Endothelial cell of umbilical vein (primary cell): ENCODE measurements at regions not wholly inside any gene's neighbourhood (a gene's known extent, or its start where the extent isn't known, plus 50 kb on each side); places are given as distances from the start of the nearest gene placed in this dataset.

Experiments
- BruUV-seq: library from RNA; stranded (reverse); fragments of 400-500 nt; replicated peaks from 2 replicates; lab custom pipeline; 2021; lab: Mats Ljungman, UMichigan
- CTCF ChIA-PET: fragments of 300-600, 350-600 bp; sonication (Branson Sonifier 250); formaldehyde crosslinking; loops from one replicate; lab custom pipeline; 2021; ENCODE audit warnings: antibody characterized with exemption, inconsistent platforms; lab: Charles Lee
- POLR2A ChIA-PET: fragments of 300-600, 350-600 bp; sonication (Branson Sonifier 250); formaldehyde crosslinking; loops from one replicate; lab custom pipeline; 2021; ENCODE audit warnings: antibody characterized with exemption, inconsistent platforms; lab: Charles Lee
- DNase-seq: peaks from one replicate; pipeline ENCODE4 v3.0.0-alpha.2; 2011; ENCODE audit warnings: low read depth, low spot score
- FAIRE-seq: peaks from 2 replicates; lab custom pipeline; 2011; peaks lifted over from hg19 to GRCh38; lab: Jason Lieb, UNC
- H2AFZ ChIP-seq: 2 replicates; pipeline ENCODE4 v1.6.0; 2012; ENCODE audit warnings: low read depth, low read length, control low read depth, inconsistent platforms
- H3K27ac ChIP-seq: 2 replicates; pipeline ENCODE4 v1.5.1; 2011; ENCODE audit warnings: low read depth, mild to moderate bottlenecking, control low read depth, low read length, moderate library complexity; ENCODE audit not compliant: insufficient read depth
- H3K27me3 ChIP-seq, 2 experiments: 2 replicates each; pipeline versions ENCODE4 v1.6.0 to v1.6.1; 2011; ENCODE audit warnings: low read length in 2 of 2, mixed read lengths in 1 of 2; ENCODE audit not compliant: control insufficient read depth in 2 of 2, insufficient read depth in 2 of 2
- H3K36me3 ChIP-seq, 2 experiments: 2 replicates in 1 of 2; 3 replicates in 1 of 2; pipeline ENCODE4 v1.5.1; 2011; ENCODE audit warnings: low read length in 2 of 2, mild to moderate bottlenecking in 1 of 2, moderate library complexity in 1 of 2; ENCODE audit not compliant: control insufficient read depth in 2 of 2, insufficient read depth in 2 of 2; ENCODE audit errors: extremely low read depth in 1 of 2
- H3K4me1 ChIP-seq: 3 replicates; pipeline ENCODE4 v1.5.1; 2011; ENCODE audit warnings: mild to moderate bottlenecking, low read length; ENCODE audit not compliant: control insufficient read depth, insufficient read depth; ENCODE audit errors: extremely low read depth
- H3K4me2 ChIP-seq: 2 replicates; pipeline ENCODE4 v1.6.1; 2011; ENCODE audit warnings: low read length, control low read depth, mixed read lengths; ENCODE audit not compliant: insufficient read depth
- H3K4me3 ChIP-seq, 3 experiments: fragments of 200-600 bp in 1 of 3; sonication (generic), shearing (Covaris generic) in 1 of 3; replicated peaks in 1 of 3; 2 replicates each; pipeline ENCODE4 v1.5.1; 2011 to 2016; ENCODE audit warnings: control low read depth in 3 of 3, low read length in 3 of 3, mild to moderate bottlenecking in 2 of 3, inconsistent platforms in 1 of 3, low read depth in 1 of 3, moderate library complexity in 1 of 3; ENCODE audit not compliant: insufficient read depth in 1 of 3
- H3K79me2 ChIP-seq: 2 replicates; pipeline ENCODE4 v1.6.0; 2012; ENCODE audit warnings: low read length, inconsistent platforms; ENCODE audit not compliant: control insufficient read depth, insufficient read depth
- H3K9ac ChIP-seq: replicated peaks from 2 replicates; pipeline ENCODE3; 2011; ENCODE audit warnings: low read length, control low read depth; ENCODE audit not compliant: insufficient read depth; ENCODE audit errors: extremely low read depth
- H3K9me1 ChIP-seq: replicated peaks from 3 replicates; pipeline ENCODE4 v1.6.0; 2011; ENCODE audit warnings: mild to moderate bottlenecking, low read length; ENCODE audit not compliant: control insufficient read depth, insufficient read depth; ENCODE audit errors: extremely low read depth
- H3K9me3 ChIP-seq: replicated peaks from 2 replicates; pipeline ENCODE4 v1.5.1; 2012; ENCODE audit warnings: low read length, inconsistent platforms; ENCODE audit not compliant: control insufficient read depth, insufficient read depth
- H4K20me1 ChIP-seq: replicated peaks from 2 replicates; pipeline ENCODE3; 2011; ENCODE audit warnings: mild to moderate bottlenecking, low read length; ENCODE audit not compliant: control insufficient read depth, insufficient read depth; ENCODE audit errors: extremely low read depth
- EZH2 ChIP-seq: IDR thresholded peaks from 2 replicates; pipeline ENCODE4 v1.6.1; 2012; ENCODE audit warnings: borderline replicate concordance, low read depth, mild to moderate bottlenecking, moderate library complexity, low read length, inconsistent platforms; ENCODE audit not compliant: severe bottlenecking
- FOS ChIP-seq: IDR thresholded peaks from 2 replicates; pipeline ENCODE4 v1.6.1; 2011; ENCODE audit warnings: mild to moderate bottlenecking, low read length, moderate library complexity, borderline replicate concordance; ENCODE audit not compliant: insufficient read depth
- GATA2 ChIP-seq: IDR thresholded peaks from 2 replicates; pipeline ENCODE4 v1.7.0; 2011; ENCODE audit warnings: low read depth, mild to moderate bottlenecking, moderate library complexity, mixed read lengths, low read length; ENCODE audit not compliant: insufficient read length, insufficient read depth
- JUN ChIP-seq: IDR thresholded peaks from 2 replicates; pipeline ENCODE4 v1.6.1; 2011; ENCODE audit warnings: borderline replicate concordance, low read depth; ENCODE audit not compliant: insufficient read length, insufficient read depth
- MYC ChIP-seq: IDR thresholded peaks from one replicate; pipeline ENCODE4 v1.6.1; 2011; ENCODE audit warnings: mild to moderate bottlenecking, low read depth, low read length
- POLR2A ChIP-seq: IDR thresholded peaks from 2 replicates; pipeline ENCODE4 v1.6.1; 2012; ENCODE audit warnings: low read depth, mild to moderate bottlenecking, control low read depth, low read length
- POLR2AphosphoS5 ChIP-seq: IDR thresholded peaks from 2 replicates; pipeline ENCODE4 v1.6.1; 2012; ENCODE audit warnings: low read depth, mild to moderate bottlenecking, control low read depth, low read length, moderate library complexity; ENCODE audit not compliant: insufficient read depth
- dilution Hi-C: fragments of 300-500 bp; cut with MboI; formaldehyde crosslinking; loops from one replicate; pipeline ENCODE4 v1.15.0; 2019; ENCODE audit warnings: low sequenced_read_pairs; ENCODE audit not compliant: extremely low pct_ligation_motif_present
- intact Hi-C: fragments of 100-400 bp; cut with micrococcal nuclease; formaldehyde crosslinking; loops from one replicate; pipeline ENCODE4 v1.10.0; 2022
- TF ChIP-seq, protein P1 (sequence below), 2 donors: IDR thresholded peaks; 1 replicate in 1 of 2; 2 replicates in 1 of 2; pipeline ENCODE4 v1.5.1; 2011; ENCODE audit warnings: low read length in 2 of 2, mild to moderate bottlenecking in 2 of 2, moderate library complexity in 2 of 2, control low read depth in 1 of 2, inconsistent platforms in 1 of 2, low read depth in 1 of 2; ENCODE audit not compliant: insufficient read depth in 1 of 2; ENCODE audit errors: extremely low read depth in 1 of 2
- TF ChIP-seq, protein P2 (sequence below): IDR thresholded peaks from 2 replicates; pipeline ENCODE4 v1.6.1; 2011; ENCODE audit not compliant: insufficient read depth, insufficient read length

DNA sequence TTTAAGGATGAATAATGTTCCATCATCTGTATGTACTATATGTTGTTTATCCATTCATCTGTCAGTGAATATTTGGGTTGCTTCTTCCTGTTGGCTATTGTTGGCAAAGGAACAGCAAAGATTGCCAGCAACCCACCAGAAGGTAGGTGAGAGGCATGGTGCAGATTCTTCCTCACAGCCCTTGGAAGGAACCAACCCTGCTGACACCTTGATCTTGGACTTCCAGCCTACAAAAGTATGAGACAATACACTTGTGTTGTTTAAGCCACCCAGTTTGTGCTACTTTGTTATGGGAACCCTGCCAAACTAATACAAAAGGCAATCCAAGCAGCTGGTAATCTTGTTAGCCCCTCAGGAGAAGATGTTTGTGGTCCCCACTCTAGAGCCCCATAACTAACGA lies 122.0 kb downstream of the CARTPT start:
- Histone ChIP-seq H4K20me1 (no peaks in the 10 kb centered on the region), H3K9me3 (no peaks in the 10 kb centered on the region), H3K79me2 (no peaks in the 10 kb centered on the region), H3K36me3 (no peaks in the 10 kb centered on the region), H3K9me1 (no peaks in the 10 kb centered on the region), H3K4me2 (no peak overlapping the region), H2AFZ (no peak overlapping the region), H3K4me3 (no peak overlapping the region), H3K27me3 (peaks cover 12 to 31% of the 10 kb centered on the region in 2 experiments), H3K4me1 (no peaks in the 10 kb centered on the region), H3K27ac (no peak overlapping the region), H3K9ac (no peak overlapping the region)
- intact Hi-C loops (no loop called here), dilution Hi-C loops (no loop called here)
- TF ChIP-seq MYC (no peak), POLR2A (no peak), JUN (no peak), EZH2 (no peak), GATA2 (no peak)
- TF ChIP-seq, protein P1, sequence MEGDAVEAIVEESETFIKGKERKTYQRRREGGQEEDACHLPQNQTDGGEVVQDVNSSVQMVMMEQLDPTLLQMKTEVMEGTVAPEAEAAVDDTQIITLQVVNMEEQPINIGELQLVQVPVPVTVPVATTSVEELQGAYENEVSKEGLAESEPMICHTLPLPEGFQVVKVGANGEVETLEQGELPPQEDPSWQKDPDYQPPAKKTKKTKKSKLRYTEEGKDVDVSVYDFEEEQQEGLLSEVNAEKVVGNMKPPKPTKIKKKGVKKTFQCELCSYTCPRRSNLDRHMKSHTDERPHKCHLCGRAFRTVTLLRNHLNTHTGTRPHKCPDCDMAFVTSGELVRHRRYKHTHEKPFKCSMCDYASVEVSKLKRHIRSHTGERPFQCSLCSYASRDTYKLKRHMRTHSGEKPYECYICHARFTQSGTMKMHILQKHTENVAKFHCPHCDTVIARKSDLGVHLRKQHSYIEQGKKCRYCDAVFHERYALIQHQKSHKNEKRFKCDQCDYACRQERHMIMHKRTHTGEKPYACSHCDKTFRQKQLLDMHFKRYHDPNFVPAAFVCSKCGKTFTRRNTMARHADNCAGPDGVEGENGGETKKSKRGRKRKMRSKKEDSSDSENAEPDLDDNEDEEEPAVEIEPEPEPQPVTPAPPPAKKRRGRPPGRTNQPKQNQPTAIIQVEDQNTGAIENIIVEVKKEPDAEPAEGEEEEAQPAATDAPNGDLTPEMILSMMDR (IDR thresholded peaks at IDR 0.05; ENCODE audit: extremely low read depth in 1 of 2, insufficient read depth in 1 of 2, low read depth in 1 of 2, low read length in 2 of 2): no peak
- no peak for FAIRE-seq
- CTCF ChIA-PET: no interaction called here
- no TSS peak for BruUV-seq
- POLR2A ChIA-PET: no interaction called here
- no peak for DNase-seq

GRCh38 chr5:71843111-71843510 lies 124.0 kb downstream of the CARTPT start:
- no peaks in the 10 kb centered on the region for H3K36me3 ChIP-seq
- intact Hi-C loops: no loop called here
- H3K79me2 ChIP-seq: no peaks in the 10 kb centered on the region
- TF ChIP-seq MYC: no peak
- TF ChIP-seq FOS: no peak
- TF ChIP-seq EZH2: no peak
- TF ChIP-seq JUN: no peak
- TF ChIP-seq GATA2: no peak
- TF ChIP-seq, protein P2, sequence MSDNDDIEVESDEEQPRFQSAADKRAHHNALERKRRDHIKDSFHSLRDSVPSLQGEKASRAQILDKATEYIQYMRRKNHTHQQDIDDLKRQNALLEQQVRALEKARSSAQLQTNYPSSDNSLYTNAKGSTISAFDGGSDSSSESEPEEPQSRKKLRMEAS: no peak
- TF ChIP-seq, protein P1 (IDR thresholded peaks at IDR 0.05; ENCODE audit: extremely low read depth in 1 of 2, insufficient read depth in 1 of 2, low read depth in 1 of 2, low read length in 2 of 2): no peak
- no peak for TF ChIP-seq POLR2A
- TF ChIP-seq POLR2AphosphoS5: no peak
- H3K4me1 ChIP-seq: no peaks in the 10 kb centered on the region
- dilution Hi-C loops: no loop called here
- FAIRE-seq: no peak
- ChIA-PET CTCF (interaction anchor here (1.0 to 1.1 kb wide), 2 partner anchors 9 to 10 kb away, joined by 3 read pairs; no protein-coding TSS in a partner anchor), POLR2A (no interaction called here)
- H3K9me1 ChIP-seq: no peaks in the 10 kb centered on the region
- no peaks in the 10 kb centered on the region for H3K9me3 ChIP-seq
- H3K27ac ChIP-seq: no peak overlapping the region
- DNase-seq: no peak
- no peak overlapping the region for H2AFZ ChIP-seq
- no peak overlapping the region for H3K9ac ChIP-seq
- no peaks in the 10 kb centered on the region for H4K20me1 ChIP-seq
- H3K4me3 ChIP-seq: no peak overlapping the region
- BruUV-seq: no TSS peak
- H3K4me2 ChIP-seq: no peak overlapping the region
- peaks cover 8 to 32% of the 10 kb centered on the region in 2 experiments for H3K27me3 ChIP-seq
